Left lung (tissue), 4 donors: ENCODE measurements at regions not wholly inside any gene's neighbourhood (a gene's known extent, or its start where the extent isn't known, plus 50 kb on each side); places are given as distances from the start of the nearest gene placed in this dataset.

Experiments used
- ATAC-seq: fragments of 200-7000 bp; cut with Tn5 transposase; one replicate; pipeline ENCODE4 v1.9.1; 2020; ENCODE audit warnings: moderate library complexity
- DNase-seq, 4 donors: peaks; one replicate each; pipeline ENCODE4 v3.0.0-alpha.2; 2013 to 2020
- H3K27ac ChIP-seq, 2 donors: fragments of 200-600 bp; sonication (generic) in 1 of 2; one replicate each; pipeline versions ENCODE4 v1.5.0 to v1.8.0; 2020 to 2021
- H3K27me3 ChIP-seq, 2 donors: fragments of 200-600 bp; sonication (generic) in 1 of 2; one replicate each; pipeline versions ENCODE4 v1.5.0 to v1.8.0; 2020 to 2021
- H3K36me3 ChIP-seq, 2 donors: fragments of 200-600 bp; sonication (generic) in 1 of 2; one replicate each; pipeline versions ENCODE4 v1.5.0 to v1.8.0; 2020 to 2021
- H3K4me1 ChIP-seq, 2 donors: fragments of 200-600 bp; one replicate each; pipeline ENCODE4 v1.8.0; 2021
- H3K4me3 ChIP-seq, 2 donors: fragments of 200-600 bp; sonication (generic) in 1 of 2; one replicate each; pipeline versions ENCODE4 v1.5.0 to v1.8.0; 2020 to 2021; ENCODE audit warnings: mild to moderate bottlenecking in 1 of 2
- H3K9me3 ChIP-seq, 2 donors: fragments of 200-600 bp; sonication (generic) in 1 of 2; one replicate each; pipeline versions ENCODE4 v1.5.0 to v1.8.0; 2020 to 2021
- CTCF ChIP-seq, 2 donors: fragments of 200-600 bp; sonication (generic) in 1 of 2; IDR thresholded peaks; one replicate each; pipeline versions ENCODE4 v1.5.0 to v1.8.0; 2021; ENCODE audit warnings: antibody characterized with exemption in 2 of 2
- intact Hi-C, 2 donors: fragments of 100-400 bp; cut with DNase I; formaldehyde crosslinking; loops; one replicate each; pipeline versions ENCODE4 v1.11.2 to v1.14.2; 2022
- donor health status: DM: no; HTN: yes; CAD: no.
- donor health status: DM: no; HTN: no; CAD: no.

GRCh38 chr4:151905197-151905596, 144.4 kb upstream of the GATB start:
- Histone ChIP-seq H3K4me3 (no peak overlapping the region), H3K4me1 (no peaks in the 10 kb centered on the region), H3K9me3 (peaks cover 0 to 26% of the 10 kb centered on the region in 2 donors), H3K27ac (no peak overlapping the region), H3K27me3 (no peaks in the 10 kb centered on the region), H3K36me3 (no peaks in the 10 kb centered on the region)
- no peak for ATAC-seq
- no peak for DNase-seq
- TF ChIP-seq CTCF (IDR thresholded peaks at IDR 0.05), result no peak
- intact Hi-C loops, result no loop called here

- Histone ChIP-seq H3K27me3 (no peaks in the 10 kb centered on the region), H3K36me3 (no peaks in the 10 kb centered on the region), H3K27ac (no peak overlapping the region), H3K9me3 (peaks cover 0 to 26% of the 10 kb centered on the region in 2 donors), H3K4me3 (no peak overlapping the region), H3K4me1 (no peaks in the 10 kb centered on the region)
- ATAC-seq (no peak), DNase-seq (no peak)
- TF ChIP-seq CTCF (IDR thresholded peaks at IDR 0.05), result no peak
- intact Hi-C loops, result no loop called here
Observed at GRCh38 chr4:151901631-151902030, 140.8 kb upstream of the GATB start.

GRCh38 chr4:151896880-151897279, 136.1 kb upstream of the GATB start:
- intact Hi-C loops, result no loop called here
- H3K9me3 ChIP-seq, result peaks cover 0 to 11% of the 10 kb centered on the region in 2 donors
- no peak overlapping the region for H3K4me3 ChIP-seq
- no peaks in the 10 kb centered on the region for H3K36me3 ChIP-seq
- no peaks in the 10 kb centered on the region for H3K4me1 ChIP-seq
- TF ChIP-seq CTCF (IDR thresholded peaks at IDR 0.05), result no peak
- no peak overlapping the region for H3K27ac ChIP-seq
- DNase-seq, result no peak
- no peak for ATAC-seq
- H3K27me3 ChIP-seq, result no peaks in the 10 kb centered on the region

- intact Hi-C loops, result no loop called here
- DNase-seq, result no peak
- Histone ChIP-seq H3K4me3 (no peak overlapping the region), H3K4me1 (no peaks in the 10 kb centered on the region), H3K9me3 (peaks cover 0 to 3% of the 10 kb centered on the region in 2 donors), H3K36me3 (no peaks in the 10 kb centered on the region), H3K27me3 (no peaks in the 10 kb centered on the region), H3K27ac (no peak overlapping the region)
- ATAC-seq, result no peak
- TF ChIP-seq CTCF (IDR thresholded peaks at IDR 0.05), result no peak
Observed at GRCh38 chr4:151895671-151896070, 134.9 kb upstream of the GATB start.

GRCh38 chr4:151894246-151894645, 133.4 kb upstream of the GATB start:
- intact Hi-C loops, result no loop called here
- no peak overlapping the region for H3K4me3 ChIP-seq
- H3K27ac ChIP-seq, result no peak overlapping the region
- H3K9me3 ChIP-seq, result no peaks in the 10 kb centered on the region
- TF ChIP-seq CTCF (IDR thresholded peaks at IDR 0.05), result no peak
- H3K36me3 ChIP-seq, result no peaks in the 10 kb centered on the region
- ATAC-seq, result no peak
- no peak for DNase-seq
- no peaks in the 10 kb centered on the region for H3K27me3 ChIP-seq
- H3K4me1 ChIP-seq, result no peaks in the 10 kb centered on the region
